Fibroblast of the aortic adventitia (primary cell): ENCODE measurements at regions not wholly inside any gene's neighbourhood (a gene's known extent, or its start where the extent isn't known, plus 50 kb on each side); places are given as distances from the start of the nearest gene placed in this dataset.

ENCODE experiments used
- DNase-seq: peaks from one replicate; pipeline ENCODE4 v3.0.0-alpha.2; 2010; ENCODE audit warnings: low read depth
- H3K4me3 ChIP-seq: 2 replicates; pipeline ENCODE4 v1.5.1; 2011; ENCODE audit warnings: low read depth, mild to moderate bottlenecking, control low read depth, low read length, moderate library complexity
- CTCF ChIP-seq: IDR thresholded peaks from 2 replicates; pipeline ENCODE4 v1.5.1; 2011; ENCODE audit warnings: mild to moderate bottlenecking, low read length, control low read depth, inconsistent platforms; ENCODE audit not compliant: insufficient read depth

- H3K4me3 ChIP-seq: no peak overlapping the region
- DNase-seq: no peak
- TF ChIP-seq CTCF: no peak
These were observed 356.4 kb upstream of the ACTBL2 start for GRCh38 chr5:57839025-57839424.

- no peak overlapping the region for H3K4me3 ChIP-seq
- DNase-seq: no peak
- TF ChIP-seq CTCF: no peak
These were observed 354.3 kb upstream of the ACTBL2 start for GRCh38 chr5:57836921-57837320.

- TF ChIP-seq CTCF: no peak
- DNase-seq: no peak
- H3K4me3 ChIP-seq: no peak overlapping the region
These were observed 353.7 kb upstream of the ACTBL2 start for GRCh38 chr5:57836331-57836730.

- TF ChIP-seq CTCF: no peak
- DNase-seq: peak; percentile 48
These were observed 352.4 kb upstream of the ACTBL2 start for GRCh38 chr5:57834829-57835608.

GRCh38 chr5:57833489-57833888 is 350.9 kb upstream of the ACTBL2 start:
- no peak for TF ChIP-seq CTCF
- DNase-seq: no peak
- H3K4me3 ChIP-seq: no peak overlapping the region

More at GRCh38 chr5:57834829-57835608, 352.4 kb upstream of the ACTBL2 start:
- no peak overlapping the region for H3K4me3 ChIP-seq

- DNase-seq: peak; percentile 50
- TF ChIP-seq CTCF: no peak
These were observed 350.3 kb upstream of the ACTBL2 start for GRCh38 chr5:57832875-57833274.

GRCh38 chr5:57831932-57832331 is 349.3 kb upstream of the ACTBL2 start:
- H3K4me3 ChIP-seq: no peak overlapping the region
- no peak for DNase-seq

More at GRCh38 chr5:57832875-57833274, 350.3 kb upstream of the ACTBL2 start:
- no peak overlapping the region for H3K4me3 ChIP-seq

More at GRCh38 chr5:57831932-57832331, 349.3 kb upstream of the ACTBL2 start:
- TF ChIP-seq CTCF: no peak
